MG63 (cell line): ENCODE measurements at regions not wholly inside any gene's neighbourhood (a gene's known extent, or its start where the extent isn't known, plus 50 kb on each side); places are given as distances from the start of the nearest gene placed in this dataset.
"Not testable (repeated sequence)": the region's sequence is repeated elsewhere in the genome, so short reads cannot be mapped to it uniquely, and the experiment has no call there.

Experiments used
- DNase-seq: peaks from one replicate; pipeline ENCODE4 v3.0.0-alpha.2; 2020
- H3K27me3 ChIP-seq: fragments of 250-450 bp; sonication (Bioruptor Pico); 2 replicates; pipeline ENCODE4 v1.5.1; 2020; ENCODE audit warnings: mild to moderate bottlenecking, moderate library complexity
- H3K36me3 ChIP-seq: fragments of 250-450 bp; sonication (Bioruptor Pico); 2 replicates; pipeline ENCODE4 v1.5.1; 2020; ENCODE audit warnings: mild to moderate bottlenecking, moderate library complexity
- H3K4me3 ChIP-seq: fragments of 250-450 bp; sonication (Bioruptor Pico); 2 replicates; pipeline ENCODE4 v1.5.1; 2020; ENCODE audit warnings: mild to moderate bottlenecking, moderate library complexity
- H3K9me3 ChIP-seq: fragments of 250-450 bp; sonication (Bioruptor Pico); 2 replicates; pipeline ENCODE4 v1.5.1; 2020; ENCODE audit warnings: mild to moderate bottlenecking, moderate library complexity

DNA sequence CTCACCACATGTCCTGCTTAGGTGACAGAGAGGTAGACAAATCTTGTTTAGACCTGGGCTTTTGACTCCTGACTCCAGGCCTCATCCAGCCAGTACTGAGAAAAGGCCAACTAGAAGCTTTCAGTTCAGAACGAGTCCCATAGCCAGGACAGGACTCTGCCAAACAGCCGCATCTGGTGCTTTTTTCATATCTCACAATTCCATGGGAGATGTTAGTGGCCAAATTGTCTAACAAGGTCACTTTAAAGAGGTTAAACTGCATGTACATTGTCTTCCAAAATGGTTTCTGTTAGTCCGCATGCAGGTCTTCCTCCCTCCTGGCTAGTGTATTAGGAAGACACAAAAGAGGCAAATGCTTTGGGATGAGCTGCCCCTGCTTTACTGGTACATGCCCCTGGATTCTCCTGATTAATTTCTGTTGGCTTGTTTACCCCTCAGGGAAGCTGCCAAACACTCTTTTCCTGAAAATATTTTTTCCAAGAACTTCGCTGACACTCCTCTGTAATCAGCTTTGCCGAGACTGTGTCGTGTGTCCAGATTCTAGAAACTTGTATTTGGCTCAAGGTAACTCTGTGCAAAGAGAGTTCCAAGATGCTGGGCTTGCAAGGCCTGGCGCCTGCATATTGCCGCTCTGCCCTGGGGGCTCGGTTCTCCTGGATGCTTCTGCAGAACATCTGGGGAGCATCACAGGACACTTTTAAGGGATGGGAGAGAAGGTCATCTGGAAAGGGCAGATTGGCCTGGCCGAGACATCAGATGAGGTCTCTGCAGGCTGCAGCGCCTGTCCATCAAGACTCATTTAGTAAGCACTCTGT lies 209.2 kb upstream of the APCDD1 start:
- H3K27me3 ChIP-seq: no peaks in the 10 kb centered on the region
- no peaks in the 10 kb centered on the region for H3K9me3 ChIP-seq
- H3K36me3 ChIP-seq: no peaks in the 10 kb centered on the region
- DNase-seq: no peak
- no peak overlapping the region for H3K4me3 ChIP-seq

GRCh38 chr18:10245846-10246175 lies 208.6 kb upstream of the APCDD1 start:
- H3K27me3 ChIP-seq: no peaks in the 10 kb centered on the region
- H3K36me3 ChIP-seq: no peaks in the 10 kb centered on the region
- no peak for DNase-seq
- H3K9me3 ChIP-seq: no peaks in the 10 kb centered on the region
- no peak overlapping the region for H3K4me3 ChIP-seq

DNA sequence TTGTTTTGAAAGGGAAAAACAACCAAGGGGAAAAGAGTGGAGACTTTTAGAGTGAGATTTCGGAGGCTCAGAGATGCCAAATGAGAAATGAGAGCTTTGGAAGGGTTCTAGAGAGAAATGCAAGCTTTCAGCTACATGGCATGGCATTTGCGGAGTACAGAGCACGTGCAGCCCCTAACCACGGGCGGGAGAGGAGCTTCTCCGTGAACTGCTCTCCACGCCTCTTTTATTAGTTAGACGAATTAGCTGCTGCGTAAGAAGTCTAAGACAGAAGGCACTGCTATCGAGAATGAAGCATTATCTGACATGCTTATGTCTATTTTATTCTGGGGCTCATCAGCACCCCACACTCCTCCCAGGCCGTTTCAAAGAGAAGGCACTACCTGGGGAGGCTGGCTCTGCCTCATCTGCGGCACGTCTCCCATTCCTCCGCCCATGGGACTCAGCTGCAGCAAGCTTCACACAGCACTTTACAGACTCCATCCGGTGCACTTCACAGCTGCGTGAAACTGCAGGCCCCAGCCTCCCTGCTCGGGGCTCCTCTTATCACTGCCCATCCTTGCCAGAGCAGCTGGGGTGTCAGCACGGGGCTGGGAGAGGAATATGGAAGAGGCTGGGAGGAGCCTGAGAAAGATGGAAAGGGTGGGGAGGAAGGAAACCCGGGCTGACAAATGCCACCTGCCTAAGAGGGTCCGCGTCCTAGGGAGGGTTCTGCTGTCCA lies 207.3 kb upstream of the APCDD1 start:
- no peaks in the 10 kb centered on the region for H3K9me3 ChIP-seq
- DNase-seq: no peak
- no peaks in the 10 kb centered on the region for H3K36me3 ChIP-seq
- H3K4me3 ChIP-seq: no peak overlapping the region
- no peaks in the 10 kb centered on the region for H3K27me3 ChIP-seq

DNA sequence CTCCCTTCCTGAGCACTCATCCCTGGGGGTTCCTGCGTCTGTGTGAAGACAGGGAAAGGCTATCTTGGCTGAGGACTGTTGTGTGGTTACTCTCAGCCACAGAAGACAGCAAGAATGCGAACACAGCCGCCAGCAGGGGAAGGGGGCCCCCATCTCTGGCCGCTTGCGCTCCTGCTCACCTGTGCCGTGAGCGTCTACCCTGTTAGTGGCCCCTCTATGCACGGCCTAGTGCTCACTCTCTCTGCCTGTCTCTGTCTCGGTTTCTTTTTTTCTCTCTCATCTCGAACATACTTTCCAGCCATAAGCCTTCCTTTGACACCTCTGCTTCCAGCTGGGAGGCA lies 206.7 kb upstream of the APCDD1 start:
- no peak for DNase-seq
- H3K36me3 ChIP-seq: no peaks in the 10 kb centered on the region
- no peak overlapping the region for H3K4me3 ChIP-seq
- no peaks in the 10 kb centered on the region for H3K9me3 ChIP-seq
- H3K27me3 ChIP-seq: no peaks in the 10 kb centered on the region

DNA sequence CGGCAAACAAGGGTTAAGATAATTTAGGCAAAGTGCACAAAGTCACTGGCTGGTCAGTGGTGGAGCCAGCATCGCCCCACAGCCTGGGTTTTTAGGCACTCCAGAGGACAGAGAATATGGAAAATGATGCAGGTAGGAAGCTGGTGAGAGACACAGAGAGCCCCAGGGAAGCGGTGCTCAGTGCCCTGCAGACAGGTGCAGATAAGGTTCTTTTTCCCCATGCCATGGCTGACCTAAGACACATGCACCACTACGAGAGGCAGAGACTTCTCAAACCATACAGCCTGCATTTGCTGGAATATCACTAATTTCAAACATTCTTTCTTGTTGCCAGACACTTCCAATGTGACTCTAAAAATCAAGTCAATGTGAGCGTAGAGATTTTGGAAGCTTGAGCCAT lies 205.7 kb upstream of the APCDD1 start:
- no peaks in the 10 kb centered on the region for H3K36me3 ChIP-seq
- no peaks in the 10 kb centered on the region for H3K9me3 ChIP-seq
- H3K27me3 ChIP-seq: no peaks in the 10 kb centered on the region
- DNase-seq: no peak
- no peak overlapping the region for H3K4me3 ChIP-seq

- no peaks in the 10 kb centered on the region for H3K36me3 ChIP-seq
- no peak overlapping the region for H3K4me3 ChIP-seq
- no peak for DNase-seq
- no peaks in the 10 kb centered on the region for H3K27me3 ChIP-seq
- no peaks in the 10 kb centered on the region for H3K9me3 ChIP-seq
Measured at GRCh38 chr18:10249270-10249669, 205.2 kb upstream of the APCDD1 start.

GRCh38 chr18:10249801-10250200 lies 204.6 kb upstream of the APCDD1 start:
- Histone ChIP-seq H3K9me3 (no peaks in the 10 kb centered on the region), H3K36me3 (no peaks in the 10 kb centered on the region)
- no peak for DNase-seq

GRCh38 chr18:10252494-10252893 lies 201.9 kb upstream of the APCDD1 start:
- Histone ChIP-seq H3K36me3 (no peaks in the 10 kb centered on the region), H3K4me3 (no peak overlapping the region), H3K27me3 (no peaks in the 10 kb centered on the region), H3K9me3 (no peaks in the 10 kb centered on the region; the same call in 1 of the 2 replicates)
- no peak for DNase-seq

More at GRCh38 chr18:10249801-10250200, 204.6 kb upstream of the APCDD1 start:
- Histone ChIP-seq H3K4me3 (no peak overlapping the region), H3K27me3 (no peaks in the 10 kb centered on the region)

DNA sequence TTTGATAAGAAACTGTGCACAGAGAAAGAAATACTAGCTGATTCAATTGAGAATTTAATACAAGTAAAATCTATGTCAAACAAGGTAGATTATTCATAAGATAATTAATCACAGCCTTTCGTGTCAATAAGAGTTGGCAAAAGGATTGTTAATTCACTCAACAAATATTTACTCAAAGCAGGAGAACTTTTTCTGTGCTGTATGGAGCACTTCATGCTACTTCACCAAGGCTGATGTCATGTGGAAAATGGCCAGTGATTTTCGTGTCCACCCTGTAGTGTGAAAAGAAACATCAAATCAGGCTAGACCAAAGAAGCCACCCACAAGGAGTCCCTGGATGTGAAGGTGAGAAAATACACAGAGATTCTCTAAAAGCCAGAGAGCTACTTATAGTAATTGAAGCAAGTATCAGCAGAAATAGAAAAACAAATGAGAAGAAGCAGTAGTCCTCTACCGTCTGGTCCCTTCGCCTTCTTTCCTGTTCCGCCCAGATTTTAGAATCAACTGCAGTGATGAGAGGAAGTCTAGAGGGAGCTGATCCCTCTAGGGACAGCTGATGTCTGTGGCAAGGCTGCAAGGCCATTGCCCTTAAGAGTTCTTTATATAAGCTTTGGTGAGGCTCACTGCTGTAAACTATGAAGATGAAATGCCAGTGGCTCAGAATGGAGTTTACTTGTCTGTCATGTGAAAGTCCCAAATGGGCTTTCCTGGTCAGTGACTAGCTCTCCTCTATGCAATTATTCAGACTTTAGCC lies 201.3 kb upstream of the APCDD1 start:
- H3K36me3 ChIP-seq: no peaks in the 10 kb centered on the region

DNA sequence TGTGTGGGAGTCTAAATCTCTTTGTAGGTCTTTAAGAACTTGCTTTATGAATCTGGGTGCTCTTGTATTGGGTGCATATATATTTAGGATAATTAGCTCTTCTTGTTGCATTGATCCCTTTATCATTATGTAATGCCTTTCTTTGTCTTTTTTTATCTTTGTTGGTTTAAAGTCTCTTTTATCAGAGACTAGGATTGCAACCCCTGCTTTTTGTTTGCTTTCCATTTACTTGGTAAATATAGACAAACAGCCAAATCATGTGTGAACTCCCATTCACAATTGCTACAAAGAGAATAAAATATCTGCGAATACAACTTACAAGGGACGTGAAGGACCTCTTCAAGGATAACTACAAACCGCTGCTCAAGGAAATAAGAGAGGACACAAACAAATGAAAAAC lies 198.2 kb upstream of the APCDD1 start:
- not testable (repeated sequence) for DNase-seq, H3K27me3 ChIP-seq

More for the DNA sequence above, 201.3 kb upstream of the APCDD1 start:
- H3K27me3 ChIP-seq: no peaks in the 10 kb centered on the region
- DNase-seq: no peak
- no peaks in the 10 kb centered on the region; the same call in 1 of the 2 replicates for H3K9me3 ChIP-seq
- no peak overlapping the region for H3K4me3 ChIP-seq

DNA sequence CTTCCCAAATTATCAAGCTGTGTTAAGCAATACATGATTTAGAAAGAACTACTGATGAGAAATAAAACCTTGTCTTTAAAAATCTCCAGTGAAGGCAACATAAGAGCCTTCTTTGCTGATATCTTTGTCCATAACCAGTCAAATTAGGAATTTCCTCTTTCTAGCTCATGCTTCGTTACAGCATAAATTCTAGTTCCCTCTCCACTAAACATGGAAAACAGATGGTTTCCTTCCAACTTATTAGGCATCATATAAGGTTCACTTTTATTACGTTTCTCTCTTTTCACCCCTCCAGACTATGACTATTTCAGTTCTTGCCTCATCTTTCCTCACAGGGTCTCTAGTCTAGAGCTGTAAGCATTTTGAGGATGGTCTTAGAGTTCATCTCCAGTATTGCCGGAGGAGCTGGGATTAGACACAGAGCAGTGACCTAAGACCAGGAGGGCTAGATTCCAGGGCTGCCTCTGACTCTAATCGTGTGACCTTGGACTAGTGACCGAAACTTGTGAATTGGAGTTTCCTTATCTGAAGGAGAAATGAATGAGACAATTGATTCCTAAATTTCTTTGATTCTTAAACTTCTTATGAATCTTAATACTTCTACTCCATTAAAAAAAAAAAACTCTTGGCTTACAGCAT lies 195.5 kb upstream of the APCDD1 start:
- Histone ChIP-seq H3K4me3 (no peak overlapping the region), H3K27me3 (no peaks in the 10 kb centered on the region), H3K36me3 (no peaks in the 10 kb centered on the region), H3K9me3 (no peaks in the 10 kb centered on the region; the same call in 1 of the 2 replicates)
- DNase-seq: no peak

More for the DNA sequence above, 198.2 kb upstream of the APCDD1 start:
- not testable (repeated sequence) for H3K9me3 ChIP-seq, H3K36me3 ChIP-seq, H3K4me3 ChIP-seq

- H3K27me3 ChIP-seq: no peaks in the 10 kb centered on the region
- H3K36me3 ChIP-seq: no peaks in the 10 kb centered on the region
- DNase-seq: no peak
- H3K9me3 ChIP-seq: no peaks in the 10 kb centered on the region; the same call in 1 of the 2 replicates
- no peak overlapping the region for H3K4me3 ChIP-seq
Measured at GRCh38 chr18:10259901-10260300, 194.5 kb upstream of the APCDD1 start.

DNA sequence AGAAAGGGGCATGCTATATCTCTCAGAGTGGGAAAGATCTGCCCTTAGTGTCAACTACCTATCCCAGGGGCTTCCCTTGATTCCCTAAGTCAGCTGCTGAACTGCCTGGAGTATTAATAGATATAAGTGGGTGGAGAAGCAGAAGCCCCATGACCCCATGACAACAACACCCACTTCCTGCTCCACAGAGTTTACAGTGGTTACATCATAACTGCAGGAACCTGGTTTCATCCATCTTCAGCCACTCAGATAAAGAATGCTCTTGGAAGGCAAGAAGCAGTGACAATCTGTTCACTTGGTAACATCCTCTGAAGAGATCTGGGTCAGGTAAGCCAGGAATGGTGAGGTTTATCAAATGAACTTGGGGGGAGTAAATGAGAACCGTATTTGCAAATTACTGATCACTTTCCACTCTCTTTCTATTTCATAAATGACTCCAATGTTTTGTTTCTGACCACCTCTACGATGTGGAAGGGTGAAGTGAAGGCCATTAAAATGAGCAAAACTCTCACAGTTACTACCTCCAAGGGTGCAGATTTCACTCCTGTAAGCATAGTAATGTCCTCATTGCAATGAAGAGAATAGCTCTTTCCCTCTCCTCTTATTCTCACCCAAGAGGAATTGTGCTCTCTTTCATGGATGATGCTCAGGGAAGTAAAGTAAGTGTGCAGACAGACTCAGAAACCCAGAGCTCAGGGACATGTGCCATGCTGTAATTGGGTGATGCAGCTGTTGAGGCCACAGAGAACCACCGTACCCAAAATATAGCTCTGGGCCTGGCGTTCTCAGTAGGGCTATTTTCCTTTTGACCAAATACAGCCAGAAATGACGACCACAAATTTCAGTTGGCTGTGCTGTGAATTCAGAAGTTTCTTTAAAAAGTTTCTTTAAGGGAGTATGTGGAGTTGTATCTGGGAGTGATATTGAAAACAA lies 192.8 kb upstream of the APCDD1 start:
- no peak overlapping the region for H3K4me3 ChIP-seq
- H3K36me3 ChIP-seq: no peaks in the 10 kb centered on the region
- no peak for DNase-seq
- no peaks in the 10 kb centered on the region for H3K27me3 ChIP-seq
- H3K9me3 ChIP-seq: no peaks in the 10 kb centered on the region; the same call in 1 of the 2 replicates

DNA sequence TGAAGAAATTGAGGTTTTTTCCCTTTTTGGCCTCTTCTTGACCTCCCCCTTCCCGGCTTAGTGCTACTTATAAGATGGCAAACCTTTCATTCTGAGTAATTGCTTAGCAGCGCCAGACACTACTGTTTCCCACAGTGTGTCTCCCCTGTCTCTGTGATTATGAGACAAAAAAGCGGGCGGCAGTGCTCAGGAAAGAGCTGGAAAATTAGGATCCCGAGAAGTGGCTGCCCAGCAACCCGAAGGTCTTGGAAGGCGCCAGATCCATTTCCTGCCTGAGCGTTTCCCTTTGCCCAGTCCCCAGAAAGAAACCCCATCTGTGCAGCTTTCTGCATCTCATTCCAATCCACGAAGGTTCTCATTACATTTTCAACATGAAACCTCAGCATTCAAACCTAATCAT lies 191.9 kb upstream of the APCDD1 start:
- Histone ChIP-seq H3K27me3 (no peaks in the 10 kb centered on the region), H3K4me3 (no peak overlapping the region), H3K36me3 (no peaks in the 10 kb centered on the region), H3K9me3 (no peaks in the 10 kb centered on the region)
- DNase-seq: no peak

DNA sequence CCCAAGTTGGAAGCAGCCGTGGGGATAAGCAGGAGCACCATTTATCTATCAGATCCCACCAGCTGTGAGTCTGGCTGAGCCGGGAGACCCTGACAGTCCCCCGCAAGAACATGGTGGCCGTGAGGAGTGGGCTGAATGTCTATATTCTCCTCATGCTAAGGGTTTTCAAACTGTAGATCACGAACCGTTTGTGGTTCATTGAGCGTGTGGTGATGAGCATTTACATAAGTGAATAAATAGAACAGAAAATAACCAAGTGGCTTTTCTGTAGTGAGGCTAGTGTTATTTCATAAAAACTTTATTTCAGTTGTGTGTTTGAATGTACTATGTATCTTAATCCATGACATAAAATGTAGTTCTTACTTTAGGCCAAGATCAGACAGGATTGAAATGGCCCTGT lies 190.2 kb upstream of the APCDD1 start:
- no peak for DNase-seq
- Histone ChIP-seq H3K27me3 (no peaks in the 10 kb centered on the region), H3K4me3 (no peak overlapping the region), H3K9me3 (no peaks in the 10 kb centered on the region), H3K36me3 (no peaks in the 10 kb centered on the region)
